HG03342 (cell line): ENCODE measurements at regions not wholly inside any gene's neighbourhood (a gene's known extent, or its start where the extent isn't known, plus 50 kb on each side); places are given as distances from the start of the nearest gene placed in this dataset.

Experiments
- ATAC-seq: cut with Tn5 transposase; IDR thresholded peaks from one replicate; pipeline ENCODE4 v1.9.1; 2021; ENCODE audit warnings: mild to moderate bottlenecking, moderate library complexity; ENCODE audit not compliant: unreplicated experiment

- no peak for ATAC-seq
Observed at GRCh38 chr22:49095366-49095765, 732.3 kb downstream of the BRD1 start.

DNA sequence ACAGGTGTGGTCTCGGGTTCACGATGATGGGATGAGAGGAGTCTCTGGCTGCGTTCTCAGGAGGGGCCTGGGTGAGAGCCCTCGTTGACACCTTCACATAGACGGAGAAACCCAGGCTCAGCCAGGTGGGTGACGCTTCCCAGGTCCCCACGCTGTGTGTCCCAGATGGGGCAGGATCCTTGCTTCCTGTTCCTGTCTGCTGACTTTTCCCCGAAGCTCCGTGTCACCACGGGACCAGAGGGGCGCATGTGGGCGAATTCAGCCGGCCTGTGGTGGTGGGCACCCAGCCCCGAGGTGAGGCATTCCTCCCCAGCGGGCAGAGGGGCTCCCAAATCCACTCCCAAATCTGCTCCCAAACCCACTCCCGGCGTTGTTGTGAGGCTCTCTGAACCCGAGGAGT is 732.8 kb downstream of the BRD1 start:
- no peak for ATAC-seq

DNA sequence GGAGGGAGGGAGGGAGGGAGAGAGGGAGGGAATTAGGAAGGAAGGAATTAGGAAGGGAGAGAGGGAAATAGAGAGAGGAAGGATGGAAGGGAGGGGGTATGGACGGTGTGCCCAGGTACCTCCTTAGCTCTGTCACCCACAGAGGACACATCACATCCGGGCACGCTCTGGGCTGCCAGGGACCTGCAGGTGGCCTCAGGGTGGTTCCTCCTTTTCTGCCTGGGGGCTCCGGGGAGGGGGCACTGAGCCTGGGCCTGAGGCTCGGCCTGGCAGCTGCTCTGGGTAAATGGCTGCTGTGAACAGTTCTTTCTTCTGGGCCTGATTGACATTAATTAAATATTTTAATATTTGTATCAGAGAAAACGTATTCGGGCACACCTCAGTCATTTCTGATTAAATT is 733.5 kb downstream of the BRD1 start:
- no peak for ATAC-seq

DNA sequence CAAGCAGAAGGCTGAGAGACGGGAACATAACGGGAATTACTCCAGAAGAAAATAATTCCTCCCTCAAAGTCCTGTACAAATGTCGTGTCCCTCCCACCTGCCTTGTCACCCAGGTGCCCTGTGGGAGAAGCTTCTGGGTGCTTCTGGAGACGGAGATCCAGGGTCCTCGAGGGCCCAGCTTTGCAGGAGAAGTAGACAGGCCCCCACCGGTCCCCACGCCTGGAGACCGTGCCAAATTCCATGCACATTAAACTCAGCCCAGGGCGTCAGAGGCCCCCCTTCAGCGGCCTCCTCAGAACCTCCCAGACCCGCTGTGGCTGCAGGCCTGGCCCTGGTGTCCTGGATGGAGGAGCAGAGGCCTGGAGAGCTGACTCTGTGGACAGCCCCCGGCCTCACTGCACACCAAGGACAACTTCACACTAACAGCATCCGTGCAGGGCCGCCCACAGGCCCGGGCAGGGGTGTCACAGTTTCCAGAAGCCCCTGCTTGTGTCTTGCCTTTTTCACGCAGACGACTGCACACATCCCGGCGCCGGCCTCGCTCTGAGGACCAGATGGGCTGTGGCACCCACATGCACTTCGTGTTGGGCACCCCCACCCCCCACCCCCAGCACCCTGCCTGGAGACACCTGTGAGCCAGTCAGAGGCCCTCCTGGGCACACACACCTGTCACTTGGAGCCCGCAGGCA is 734.3 kb downstream of the BRD1 start:
- ATAC-seq = no peak

DNA sequence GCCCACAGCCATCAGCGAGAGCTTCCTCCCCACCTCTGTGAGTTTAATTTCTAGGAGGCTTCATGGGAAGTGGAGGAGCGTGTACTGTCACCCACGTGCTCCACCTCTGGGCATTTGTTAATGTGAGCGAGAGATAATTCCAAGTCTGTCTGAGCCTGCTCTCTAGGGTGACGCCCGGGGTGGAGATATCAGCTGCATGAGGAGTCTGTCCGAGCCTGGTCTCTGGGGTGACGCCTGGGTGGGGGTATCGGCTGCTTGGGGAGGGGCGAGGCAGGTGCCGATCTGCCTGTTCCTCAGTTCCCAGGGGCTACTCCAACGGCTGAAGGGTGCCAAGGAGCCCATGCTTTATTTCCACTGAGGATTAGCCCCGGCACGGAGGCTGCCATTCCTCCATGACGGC is 735.0 kb downstream of the BRD1 start:
- ATAC-seq = no peak

GRCh38 chr22:49091917-49092545 is 735.6 kb downstream of the BRD1 start:
- ATAC-seq = no peak

DNA sequence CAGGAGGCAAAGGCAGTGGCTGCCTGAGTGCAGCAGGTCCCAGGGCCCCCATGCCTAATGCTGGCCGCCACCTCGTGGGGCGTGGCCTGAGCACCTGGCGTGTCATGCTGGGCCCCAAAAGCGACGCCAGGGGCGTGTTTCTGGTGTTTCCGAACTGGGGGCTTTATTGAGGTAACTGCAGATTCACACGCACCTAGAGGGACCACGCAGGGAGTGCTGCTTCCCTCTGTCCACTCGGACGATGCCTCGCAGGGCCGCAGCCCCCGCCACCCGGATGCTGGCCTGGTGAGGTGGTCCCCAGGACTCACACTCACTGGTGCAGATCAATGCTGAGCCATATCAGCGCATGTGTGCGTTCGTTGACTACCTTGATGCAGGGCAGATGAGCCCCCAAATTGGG is 736.2 kb downstream of the BRD1 start:
- no peak for ATAC-seq

DNA sequence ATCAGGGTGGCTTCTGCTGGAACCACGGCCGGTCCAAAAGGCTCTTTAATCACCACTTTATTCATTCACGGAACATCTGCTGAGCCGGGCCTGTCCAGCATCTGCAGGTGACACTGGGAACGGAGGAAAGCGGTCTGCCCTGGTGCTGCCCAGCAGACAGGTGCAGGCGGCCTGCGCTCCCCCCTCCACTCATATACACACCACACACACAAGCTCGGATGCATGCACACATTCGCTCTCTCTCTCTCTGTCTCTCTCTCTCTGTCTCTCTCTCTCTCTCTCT is 736.9 kb downstream of the BRD1 start:
- no peak for ATAC-seq

- no peak for ATAC-seq
Observed at GRCh38 chr22:49090061-49090852, 737.4 kb downstream of the BRD1 start.

DNA sequence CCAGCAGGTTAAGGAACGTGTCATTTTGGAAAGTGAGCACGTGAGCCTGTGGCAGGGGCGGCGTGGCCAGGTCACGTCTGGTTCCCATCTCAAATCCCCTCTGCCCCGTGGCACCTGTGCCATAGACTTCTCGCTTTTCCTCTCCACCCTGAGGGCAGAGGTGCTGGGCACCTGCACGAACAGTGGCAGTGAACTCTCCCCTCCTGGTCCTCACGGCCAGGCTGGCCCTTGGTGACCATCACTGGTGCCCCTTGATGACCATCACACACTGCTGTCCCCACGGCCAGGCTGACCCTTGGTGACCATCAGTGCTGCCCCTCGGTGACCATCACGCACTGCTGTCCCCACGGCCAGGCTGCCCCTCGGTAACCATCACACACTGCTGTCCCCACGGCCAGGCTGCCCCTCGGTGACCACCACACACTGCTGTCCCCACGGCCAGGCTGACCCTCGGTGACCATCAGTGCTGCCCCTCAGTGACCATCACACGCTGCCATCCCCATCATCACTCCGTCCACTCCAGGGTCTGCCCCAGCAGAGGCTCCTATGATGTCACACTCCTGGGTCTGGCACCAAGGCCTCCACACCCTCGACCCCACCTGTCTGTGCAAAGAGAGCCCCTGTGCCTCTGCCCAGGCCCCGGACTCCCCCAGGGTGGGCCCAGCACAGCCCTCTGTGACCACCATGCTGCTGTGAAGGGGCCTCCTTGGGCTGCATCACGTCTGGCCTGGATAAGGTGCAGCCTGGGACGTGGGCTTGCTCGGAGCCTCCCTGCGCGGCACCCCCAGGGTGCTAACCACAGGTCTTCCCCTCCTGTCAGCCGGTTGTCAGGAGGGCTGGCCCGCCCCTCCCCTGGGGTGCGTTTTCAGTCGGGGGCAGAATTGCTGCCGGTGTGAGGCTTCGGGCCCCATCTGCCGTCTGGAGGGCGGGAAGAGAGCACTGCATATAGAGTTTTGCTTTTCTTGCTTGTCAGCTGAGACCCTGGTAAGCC is 738.6 kb downstream of the BRD1 start:
- ATAC-seq = no peak

GRCh38 chr22:49087716-49088601 is 739.7 kb downstream of the BRD1 start:
- ATAC-seq = no peak

DNA sequence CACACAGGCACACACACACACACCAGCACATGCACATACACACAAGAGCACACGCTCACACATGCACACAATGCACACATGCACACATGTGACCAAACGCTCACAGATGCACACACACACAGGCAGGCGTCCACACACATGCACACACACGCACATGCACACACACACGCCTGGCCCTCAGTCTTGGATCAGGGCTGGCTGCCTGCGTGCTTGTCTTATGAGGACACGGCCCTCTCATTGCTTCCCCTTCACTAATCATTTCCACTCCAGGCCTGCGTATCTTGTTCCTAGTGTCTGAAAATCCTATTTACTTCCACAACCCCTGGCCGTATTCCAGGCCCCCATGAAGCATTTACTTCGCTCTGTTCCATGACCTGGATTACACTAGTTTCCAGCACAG is 740.5 kb downstream of the BRD1 start:
- ATAC-seq = no peak

DNA sequence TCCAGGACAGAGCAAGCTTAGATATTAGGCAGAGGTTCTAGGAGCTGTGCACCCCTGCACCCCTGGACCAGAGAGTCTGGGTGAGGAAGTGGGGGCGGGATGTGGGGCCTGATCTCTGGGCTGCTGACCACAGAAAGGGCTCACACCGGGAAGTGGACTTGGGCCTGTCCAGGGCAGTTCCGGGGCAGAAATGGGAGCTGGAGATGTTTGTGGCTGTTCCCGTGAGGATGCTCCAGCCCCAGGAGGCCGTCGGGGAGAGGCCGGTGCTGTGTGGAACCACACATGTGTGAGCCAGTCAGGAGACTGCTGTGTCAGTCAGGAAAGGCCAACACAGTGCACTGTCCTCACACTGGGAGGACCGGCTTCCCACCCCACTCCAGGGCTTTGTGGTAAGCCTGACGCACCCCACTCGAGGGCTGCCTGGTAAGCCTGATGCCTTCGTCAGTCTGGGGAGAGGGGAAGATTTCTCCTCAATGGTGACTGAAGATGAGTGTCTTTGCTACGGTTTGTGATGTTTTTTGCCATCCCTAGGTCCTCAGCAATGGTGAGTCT is 741.0 kb downstream of the BRD1 start:
- no peak for ATAC-seq

- ATAC-seq = no peak
Observed at GRCh38 chr22:49086181-49086580, 741.5 kb downstream of the BRD1 start.

- no peak for ATAC-seq
Observed at GRCh38 chr22:49084206-49084605, 743.5 kb downstream of the BRD1 start.

- ATAC-seq = no peak
Observed at GRCh38 chr22:49083607-49084006, 744.1 kb downstream of the BRD1 start.

DNA sequence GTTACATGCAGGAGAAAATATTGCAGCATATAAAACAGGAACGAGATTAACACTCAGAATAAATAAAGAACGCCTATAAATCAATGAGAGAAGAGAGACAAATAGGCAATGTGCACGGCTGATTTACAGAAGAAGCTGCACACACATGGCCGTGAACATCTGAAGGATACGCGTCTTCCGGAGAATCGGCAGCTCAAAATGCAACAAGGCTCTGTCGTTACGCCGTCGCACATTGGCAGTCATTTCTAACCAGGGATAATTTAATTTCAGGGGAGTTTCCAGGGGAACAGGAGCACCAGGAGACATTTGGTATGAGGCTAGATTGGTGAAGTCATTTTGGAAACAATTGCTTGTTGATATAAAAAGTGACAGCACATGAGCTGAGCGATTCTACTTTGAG is 745.2 kb downstream of the BRD1 start:
- ATAC-seq = no peak

- ATAC-seq = no peak
Observed at GRCh38 chr22:49081926-49082325, 745.7 kb downstream of the BRD1 start.

GRCh38 chr22:49081261-49081666 is 746.4 kb downstream of the BRD1 start:
- no peak for ATAC-seq

GRCh38 chr22:49080631-49081030 is 747.0 kb downstream of the BRD1 start:
- no peak for ATAC-seq
